Mesendoderm (in vitro differentiated cells): ENCODE measurements at regions not wholly inside any gene's neighbourhood (a gene's known extent, or its start where the extent isn't known, plus 50 kb on each side); places are given as distances from the start of the nearest gene placed in this dataset.

Experiments used
- DNase-seq: peaks from one replicate; pipeline ENCODE4 v3.0.0; 2013
- H2AK5ac ChIP-seq: 2 replicates; pipeline ENCODE4 v1.6.1; 2013; ENCODE audit warnings: low read length, inconsistent platforms
- H2BK120ac ChIP-seq: 2 replicates; pipeline ENCODE4 v1.6.1; 2013; ENCODE audit warnings: low read depth, mild to moderate bottlenecking, low read length, moderate library complexity, mixed read lengths
- H2BK15ac ChIP-seq: replicated peaks from 2 replicates; pipeline ENCODE4 v1.6.1; 2013; ENCODE audit warnings: low read depth, mild to moderate bottlenecking, moderate library complexity
- H2BK5ac ChIP-seq: 2 replicates; pipeline ENCODE4 v1.6.1; 2013; ENCODE audit warnings: low read length, inconsistent platforms
- H3K18ac ChIP-seq: 2 replicates; pipeline ENCODE4 v1.6.1; 2013; ENCODE audit warnings: mild to moderate bottlenecking, low read length, mixed read lengths
- H3K23ac ChIP-seq: one replicate; pipeline ENCODE4 v1.6.1; 2013; ENCODE audit warnings: low read length
- H3K27ac ChIP-seq: 2 replicates; pipeline ENCODE4 v1.5.1; 2013; ENCODE audit warnings: low read depth, mild to moderate bottlenecking, inconsistent platforms, low read length, moderate library complexity
- H3K27me3 ChIP-seq: 2 replicates; pipeline ENCODE4 v1.6.1; 2013; ENCODE audit warnings: low read length, control low read depth, mild to moderate bottlenecking, inconsistent platforms; ENCODE audit not compliant: insufficient read depth, poor library complexity
- H3K36me3 ChIP-seq: 2 replicates; pipeline ENCODE4 v1.6.1; 2013; ENCODE audit warnings: low read length, inconsistent platforms; ENCODE audit not compliant: control insufficient read depth, insufficient read depth
- H3K4ac ChIP-seq: one replicate; pipeline ENCODE4 v1.6.1; 2013; ENCODE audit warnings: low read depth, mild to moderate bottlenecking, low read length, moderate library complexity
- H3K4me1 ChIP-seq: 2 replicates; pipeline ENCODE4 v1.6.1; 2013; ENCODE audit warnings: low read depth, low read length, inconsistent platforms; ENCODE audit not compliant: control insufficient read depth
- H3K4me2 ChIP-seq: 2 replicates; pipeline ENCODE4 v1.6.1; 2013; ENCODE audit warnings: low read length
- H3K4me3 ChIP-seq: 2 replicates; pipeline ENCODE4 v1.5.1; 2013; ENCODE audit warnings: mild to moderate bottlenecking, low read length
- H3K56ac ChIP-seq: one replicate; pipeline ENCODE4 v1.6.1; 2013; ENCODE audit warnings: low read length
- H3K79me1 ChIP-seq: 2 replicates; pipeline ENCODE4 v1.6.1; 2013; ENCODE audit warnings: low read length, inconsistent platforms
- H3K79me2 ChIP-seq: 2 replicates; pipeline ENCODE4 v1.6.1; 2013; ENCODE audit warnings: mild to moderate bottlenecking, low read length; ENCODE audit not compliant: control insufficient read depth, insufficient read depth
- H3K9ac ChIP-seq: 2 replicates; pipeline ENCODE4 v1.6.1; 2013; ENCODE audit warnings: low read length, inconsistent platforms
- H4K5ac ChIP-seq: one replicate; pipeline ENCODE4 v1.6.1; 2013; ENCODE audit warnings: low read length
- H4K8ac ChIP-seq: one replicate; pipeline ENCODE4 v1.6.1; 2013; ENCODE audit warnings: low read depth, mild to moderate bottlenecking, control low read depth, low read length, moderate library complexity
- WGBS: extraction: QIAGEN DNeasy Blood & Tissue Kit; methylation state at CpG from one replicate; pipeline ENCODE4 v1.1.7; 2013; ENCODE audit warnings: low lambda C conversion rate, missing lambda C conversion rate; ENCODE audit not compliant: insufficient coverage; ENCODE audit errors: extremely low coverage; 5-methylcytosine and 5-hydroxymethylcytosine counted together

DNA sequence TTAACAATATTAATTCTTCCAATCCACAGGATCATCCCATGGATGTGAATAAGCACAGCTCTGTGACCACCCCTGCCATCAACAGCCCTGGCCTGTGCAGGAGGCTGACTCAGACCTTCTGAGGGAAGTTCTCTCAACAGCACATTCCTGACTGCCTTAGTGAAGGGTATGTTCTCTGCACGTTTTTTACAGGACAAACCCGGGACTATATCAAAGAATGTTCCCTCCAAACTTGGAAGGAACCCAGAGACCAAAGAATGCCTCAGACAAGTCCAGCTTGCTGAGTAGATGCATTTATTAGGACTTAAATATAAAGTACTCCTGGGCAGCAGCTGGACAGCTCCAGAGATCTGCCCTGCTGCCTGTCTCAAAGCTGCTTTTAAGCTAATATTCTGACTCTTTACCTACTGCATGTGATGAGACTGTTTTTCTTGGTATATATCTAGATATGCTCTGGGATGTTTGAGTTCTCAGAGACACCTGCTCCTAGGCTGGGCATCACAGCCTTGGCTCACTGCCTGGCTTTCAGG is 1127.8 kb upstream of the PRKX start:
- no peak for DNase-seq
- no peak overlapping the region for H3K4me3 ChIP-seq
- WGBS = no CpG with 5 or more reads among the region's 2 CpGs

GRCh38 chrX:4831574-4831973 is 1118.1 kb upstream of the PRKX start:
- H3K4me2 ChIP-seq = no peak overlapping the region
- H3K79me2 ChIP-seq = no peaks in the 10 kb centered on the region
- H3K79me1 ChIP-seq = no peaks in the 10 kb centered on the region
- H3K27me3 ChIP-seq = no peaks in the 10 kb centered on the region
- H3K18ac ChIP-seq = no peak overlapping the region
- no peak overlapping the region for H3K23ac ChIP-seq
- H3K27ac ChIP-seq = no peak overlapping the region
- H4K8ac ChIP-seq = no peak overlapping the region
- no peak overlapping the region for H2BK120ac ChIP-seq
- no peaks in the 10 kb centered on the region for H3K36me3 ChIP-seq
- no peaks in the 10 kb centered on the region for H3K4me1 ChIP-seq
- no peak overlapping the region for H2BK15ac ChIP-seq
- H4K5ac ChIP-seq = no peak overlapping the region
- no peak overlapping the region for H3K4me3 ChIP-seq
- no peak overlapping the region for H3K4ac ChIP-seq
- H2BK5ac ChIP-seq = no peak overlapping the region
- H3K9ac ChIP-seq = no peak overlapping the region
- H3K56ac ChIP-seq = no peak overlapping the region
- DNase-seq = no peak
- no peak overlapping the region for H2AK5ac ChIP-seq
- WGBS = no CpG with 5 or more reads among the region's 1 CpG

More for the DNA sequence above, 1127.8 kb upstream of the PRKX start:
- Histone ChIP-seq H3K4me2 (no peak overlapping the region), H3K56ac (no peak overlapping the region), H3K36me3 (no peaks in the 10 kb centered on the region), H3K23ac (no peak overlapping the region), H2BK5ac (no peak overlapping the region), H3K4ac (no peak overlapping the region), H3K27ac (no peak overlapping the region), H4K8ac (no peak overlapping the region), H4K5ac (no peak overlapping the region), H3K79me2 (no peaks in the 10 kb centered on the region), H3K27me3 (no peaks in the 10 kb centered on the region), H2AK5ac (no peak overlapping the region), H3K9ac (no peak overlapping the region), H3K18ac (no peak overlapping the region), H3K79me1 (no peaks in the 10 kb centered on the region), H3K4me1 (no peaks in the 10 kb centered on the region), H2BK15ac (no peak overlapping the region), H2BK120ac (no peak overlapping the region)

- Histone ChIP-seq H3K79me1 (no peaks in the 10 kb centered on the region), H3K56ac (no peak overlapping the region), H3K27ac (no peak overlapping the region), H3K23ac (no peak overlapping the region), H4K8ac (no peak overlapping the region), H3K27me3 (no peaks in the 10 kb centered on the region), H3K18ac (no peak overlapping the region), H3K9ac (no peak overlapping the region), H2BK120ac (no peak overlapping the region), H3K36me3 (no peaks in the 10 kb centered on the region), H2AK5ac (no peak overlapping the region), H3K4me3 (no peak overlapping the region), H3K4ac (no peak overlapping the region), H3K4me1 (no peaks in the 10 kb centered on the region), H3K79me2 (no peaks in the 10 kb centered on the region), H3K4me2 (no peak overlapping the region), H4K5ac (no peak overlapping the region), H2BK5ac (no peak overlapping the region), H2BK15ac (no peak overlapping the region)
- WGBS = no CpG with 5 or more reads among the region's 9 CpGs
- no peak for DNase-seq
Measured at GRCh38 chrX:4830880-4831557, 1117.6 kb upstream of the PRKX start.

DNA sequence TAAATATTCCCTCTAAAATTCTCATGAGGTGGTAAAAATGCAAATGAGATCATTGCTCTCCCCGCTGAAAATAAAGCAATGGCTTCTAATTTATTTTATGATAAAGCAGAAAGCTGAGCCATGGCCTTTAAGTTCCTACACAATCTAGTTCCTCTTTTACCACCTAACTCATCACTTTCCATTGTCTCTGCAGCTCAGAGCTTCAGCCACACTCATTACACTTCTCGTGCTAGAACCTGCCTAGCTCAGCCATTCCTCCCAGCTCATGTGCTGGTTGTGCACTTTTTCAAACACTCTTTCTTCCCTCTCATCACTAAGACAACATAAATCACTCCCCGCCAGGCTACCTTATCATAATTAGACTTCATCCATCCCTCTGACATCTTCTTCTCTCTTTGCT is 1112.1 kb upstream of the PRKX start:
- Histone ChIP-seq H2BK5ac (no peak overlapping the region), H3K79me2 (no peaks in the 10 kb centered on the region), H3K23ac (no peak overlapping the region), H3K4me3 (no peak overlapping the region), H2AK5ac (no peak overlapping the region), H4K5ac (no peak overlapping the region), H3K9ac (no peak overlapping the region), H3K4me2 (no peak overlapping the region), H3K4ac (no peak overlapping the region), H3K18ac (no peak overlapping the region), H2BK15ac (no peak overlapping the region), H2BK120ac (no peak overlapping the region), H3K4me1 (no peaks in the 10 kb centered on the region), H3K27ac (no peak overlapping the region), H3K79me1 (no peaks in the 10 kb centered on the region), H3K56ac (no peak overlapping the region), H3K27me3 (no peaks in the 10 kb centered on the region), H4K8ac (no peak overlapping the region), H3K36me3 (no peaks in the 10 kb centered on the region)
- DNase-seq = no peak
- WGBS = no CpG with 5 or more reads among the region's 3 CpGs

- Histone ChIP-seq H3K27ac (no peak overlapping the region), H3K18ac (no peak overlapping the region), H3K4me3 (no peak overlapping the region), H3K9ac (no peak overlapping the region), H4K8ac (no peak overlapping the region), H3K4ac (no peak overlapping the region), H2BK15ac (no peak overlapping the region), H2BK5ac (no peak overlapping the region), H3K4me2 (no peak overlapping the region), H3K79me1 (no peaks in the 10 kb centered on the region), H3K27me3 (no peaks in the 10 kb centered on the region), H3K23ac (no peak overlapping the region), H2AK5ac (no peak overlapping the region), H3K4me1 (no peaks in the 10 kb centered on the region), H3K56ac (no peak overlapping the region), H2BK120ac (no peak overlapping the region), H4K5ac (no peak overlapping the region), H3K36me3 (no peaks in the 10 kb centered on the region), H3K79me2 (no peaks in the 10 kb centered on the region)
- DNase-seq = no peak
- no CpG with 5 or more reads among the region's 4 CpGs for WGBS
Measured at GRCh38 chrX:4809571-4809970, 1096.1 kb upstream of the PRKX start.

GRCh38 chrX:4805502-4805901 is 1092.1 kb upstream of the PRKX start:
- no peak overlapping the region for H3K9ac ChIP-seq
- H4K5ac ChIP-seq = no peak overlapping the region
- no peak overlapping the region for H3K4ac ChIP-seq
- H2BK120ac ChIP-seq = no peak overlapping the region
- DNase-seq = no peak
- no peak overlapping the region for H3K27ac ChIP-seq
- H3K4me2 ChIP-seq = no peak overlapping the region
- no peak overlapping the region for H3K4me3 ChIP-seq
- no peaks in the 10 kb centered on the region for H3K79me2 ChIP-seq
- no peak overlapping the region for H2BK5ac ChIP-seq
- no peaks in the 10 kb centered on the region for H3K79me1 ChIP-seq
- H3K56ac ChIP-seq = no peak overlapping the region
- no peak overlapping the region for H2BK15ac ChIP-seq
- H3K4me1 ChIP-seq = no peaks in the 10 kb centered on the region
- WGBS = no CpG with 5 or more reads among the region's 4 CpGs
- no peak overlapping the region for H3K18ac ChIP-seq
- H3K23ac ChIP-seq = no peak overlapping the region
- H3K27me3 ChIP-seq = no peaks in the 10 kb centered on the region
- H3K36me3 ChIP-seq = no peaks in the 10 kb centered on the region
- no peak overlapping the region for H2AK5ac ChIP-seq
- no peak overlapping the region for H4K8ac ChIP-seq
